IgD-negative memory B cell (primary cell): ENCODE measurements at regions not wholly inside any gene's neighbourhood (a gene's known extent, or its start where the extent isn't known, plus 50 kb on each side); places are given as distances from the start of the nearest gene placed in this dataset.

Experiments
- H3K27ac Mint-ChIP-seq, 3 donors: one replicate each; pipeline ENCODE4 v1.8.0; 2020 to 2022; ENCODE audit warnings: mild to moderate bottlenecking in 3 of 3, mixed read lengths in 3 of 3, moderate library complexity in 1 of 3
- H3K27me3 Mint-ChIP-seq: one replicate; pipeline ENCODE4 v1.8.0; 2021; ENCODE audit warnings: mixed read lengths
- H3K36me3 Mint-ChIP-seq: one replicate; pipeline ENCODE4 v1.8.0; 2020; ENCODE audit warnings: mild to moderate bottlenecking, mixed read lengths
- H3K4me1 Mint-ChIP-seq, 3 donors: one replicate each; pipeline ENCODE4 v1.8.0; 2020 to 2022; ENCODE audit warnings: mixed read lengths in 3 of 3, mild to moderate bottlenecking in 1 of 3
- H3K4me3 Mint-ChIP-seq, 4 donors: one replicate each; pipeline ENCODE4 v1.8.0; 2020 to 2022; ENCODE audit warnings: mild to moderate bottlenecking in 4 of 4, mixed read lengths in 4 of 4, moderate library complexity in 3 of 4
- H3K9me3 Mint-ChIP-seq, 3 donors: one replicate each; pipeline ENCODE4 v1.8.0; 2020 to 2021; ENCODE audit warnings: mixed read lengths in 3 of 3, mild to moderate bottlenecking in 1 of 3

- no peak overlapping the region for H3K27ac Mint-ChIP-seq
- no peak overlapping the region for H3K4me3 Mint-ChIP-seq
- H3K27me3 Mint-ChIP-seq = peaks cover 1% of the 10 kb centered on the region
- H3K9me3 Mint-ChIP-seq = no peaks in the 10 kb centered on the region
- H3K36me3 Mint-ChIP-seq = no peaks in the 10 kb centered on the region
- H3K4me1 Mint-ChIP-seq = peaks cover 0 to 6% (median 0%) of the 10 kb centered on the region in 3 donors
Measured at GRCh38 chr5:116764941-116765340, 190.3 kb upstream of the SEMA6A start.

GRCh38 chr5:116763987-116764866 lies 189.6 kb upstream of the SEMA6A start:
- Mint-ChIP-seq H3K27me3 (peaks cover 1% of the 10 kb centered on the region), H3K27ac (no peak overlapping the region), H3K36me3 (no peaks in the 10 kb centered on the region), H3K9me3 (no peaks in the 10 kb centered on the region), H3K4me1 (peaks cover 0 to 6% (median 0%) of the 10 kb centered on the region in 3 donors), H3K4me3 (peak overlapping the region in 2 of 4 donors; percentile 58 to 82)

- Mint-ChIP-seq H3K36me3 (no peaks in the 10 kb centered on the region), H3K4me3 (no peak overlapping the region), H3K27me3 (peaks cover 6% of the 10 kb centered on the region), H3K9me3 (no peaks in the 10 kb centered on the region), H3K27ac (no peak overlapping the region), H3K4me1 (peaks cover 0 to 6% (median 0%) of the 10 kb centered on the region in 3 donors)
Measured at GRCh38 chr5:116759860-116760640, 185.4 kb upstream of the SEMA6A start.

- Mint-ChIP-seq H3K4me1 (no peaks in the 10 kb centered on the region), H3K27ac (no peak overlapping the region), H3K36me3 (no peaks in the 10 kb centered on the region), H3K27me3 (peaks cover 6% of the 10 kb centered on the region), H3K9me3 (no peaks in the 10 kb centered on the region), H3K4me3 (no peak overlapping the region)
Measured at GRCh38 chr5:116757326-116757725, 182.7 kb upstream of the SEMA6A start.

- Mint-ChIP-seq H3K36me3 (no peaks in the 10 kb centered on the region), H3K9me3 (no peaks in the 10 kb centered on the region), H3K27me3 (peaks cover 6% of the 10 kb centered on the region), H3K27ac (no peak overlapping the region), H3K4me1 (no peaks in the 10 kb centered on the region), H3K4me3 (no peak overlapping the region)
Measured at GRCh38 chr5:116756531-116756930, 181.9 kb upstream of the SEMA6A start.

GRCh38 chr5:116754556-116754955 lies 179.9 kb upstream of the SEMA6A start:
- Mint-ChIP-seq H3K4me1 (no peaks in the 10 kb centered on the region), H3K27ac (no peak overlapping the region), H3K9me3 (no peaks in the 10 kb centered on the region), H3K4me3 (no peak overlapping the region), H3K27me3 (peaks cover 8% of the 10 kb centered on the region), H3K36me3 (no peaks in the 10 kb centered on the region)

GRCh38 chr5:116751684-116752083 lies 177.1 kb upstream of the SEMA6A start:
- no peak overlapping the region for H3K27ac Mint-ChIP-seq

GRCh38 chr5:116750631-116751580 lies 176.3 kb upstream of the SEMA6A start:
- H3K4me1 Mint-ChIP-seq = no peaks in the 10 kb centered on the region
- H3K27me3 Mint-ChIP-seq = peaks cover 1% of the 10 kb centered on the region
- H3K36me3 Mint-ChIP-seq = no peaks in the 10 kb centered on the region
- H3K4me3 Mint-ChIP-seq = no peak overlapping the region
- H3K27ac Mint-ChIP-seq = no peak overlapping the region
- no peaks in the 10 kb centered on the region for H3K9me3 Mint-ChIP-seq

More at GRCh38 chr5:116751684-116752083, 177.1 kb upstream of the SEMA6A start:
- Mint-ChIP-seq H3K27me3 (peaks cover 1% of the 10 kb centered on the region), H3K36me3 (no peaks in the 10 kb centered on the region), H3K4me1 (no peaks in the 10 kb centered on the region), H3K4me3 (no peak overlapping the region), H3K9me3 (no peaks in the 10 kb centered on the region)

- Mint-ChIP-seq H3K4me3 (peak overlapping the region in 1 of 4 donors; percentile 9), H3K27ac (no peak overlapping the region), H3K36me3 (no peaks in the 10 kb centered on the region)
Measured at GRCh38 chr5:116747881-116748280, 173.3 kb upstream of the SEMA6A start.

GRCh38 chr5:116746668-116747067 lies 172.0 kb upstream of the SEMA6A start:
- Mint-ChIP-seq H3K36me3 (no peaks in the 10 kb centered on the region), H3K4me1 (no peaks in the 10 kb centered on the region), H3K27me3 (peaks cover 1% of the 10 kb centered on the region), H3K4me3 (no peak overlapping the region), H3K27ac (no peak overlapping the region), H3K9me3 (peaks cover 5 to 12% (median 6%) of the 10 kb centered on the region in 3 donors)

More at GRCh38 chr5:116747881-116748280, 173.3 kb upstream of the SEMA6A start:
- Mint-ChIP-seq H3K9me3 (peaks cover 5 to 12% (median 6%) of the 10 kb centered on the region in 3 donors), H3K27me3 (peaks cover 1% of the 10 kb centered on the region), H3K4me1 (no peaks in the 10 kb centered on the region)

- no peak overlapping the region for H3K27ac Mint-ChIP-seq
- no peaks in the 10 kb centered on the region for H3K4me1 Mint-ChIP-seq
- H3K27me3 Mint-ChIP-seq = peaks cover 2% of the 10 kb centered on the region
- H3K36me3 Mint-ChIP-seq = peaks cover 1% of the 10 kb centered on the region
- H3K9me3 Mint-ChIP-seq = peaks cover 5 to 12% (median 6%) of the 10 kb centered on the region in 3 donors
- no peak overlapping the region for H3K4me3 Mint-ChIP-seq
Measured at GRCh38 chr5:116740771-116741170, 166.1 kb upstream of the SEMA6A start.

GRCh38 chr5:116739571-116739970 lies 164.9 kb upstream of the SEMA6A start:
- Mint-ChIP-seq H3K4me3 (peak overlapping the region in 1 of 4 donors; percentile 36), H3K27ac (no peak overlapping the region), H3K4me1 (no peaks in the 10 kb centered on the region), H3K27me3 (peaks cover 2% of the 10 kb centered on the region), H3K9me3 (peaks cover 5 to 12% (median 6%) of the 10 kb centered on the region in 3 donors), H3K36me3 (peaks cover 1% of the 10 kb centered on the region)

- peaks cover 1% of the 10 kb centered on the region for H3K36me3 Mint-ChIP-seq
- H3K27ac Mint-ChIP-seq = no peak overlapping the region
- peaks cover 2% of the 10 kb centered on the region for H3K27me3 Mint-ChIP-seq
- H3K4me3 Mint-ChIP-seq = no peak overlapping the region
- H3K9me3 Mint-ChIP-seq = peaks cover 0 to 4% (median 2%) of the 10 kb centered on the region in 3 donors
- no peaks in the 10 kb centered on the region for H3K4me1 Mint-ChIP-seq
Measured at GRCh38 chr5:116738615-116739261, 164.1 kb upstream of the SEMA6A start.

- no peaks in the 10 kb centered on the region for H3K9me3 Mint-ChIP-seq
- H3K36me3 Mint-ChIP-seq = peaks cover 1% of the 10 kb centered on the region
- peaks cover 2% of the 10 kb centered on the region for H3K27me3 Mint-ChIP-seq
- no peak overlapping the region for H3K27ac Mint-ChIP-seq
- no peak overlapping the region for H3K4me3 Mint-ChIP-seq
- H3K4me1 Mint-ChIP-seq = no peaks in the 10 kb centered on the region
Measured at GRCh38 chr5:116738239-116738614, 163.6 kb upstream of the SEMA6A start.
